H9 (cell line): ENCODE measurements at regions not wholly inside any gene's neighbourhood (a gene's known extent, or its start where the extent isn't known, plus 50 kb on each side); places are given as distances from the start of the nearest gene placed in this dataset.

Experiments used
- DNase-seq: peaks from one replicate; pipeline ENCODE4 v3.0.0-alpha.2; 2017
- H2AFZ ChIP-seq: one replicate; pipeline ENCODE4 v1.6.1; 2013; ENCODE audit warnings: mild to moderate bottlenecking, low read length, control low read depth, moderate library complexity
- H2AK5ac ChIP-seq: 2 replicates; pipeline ENCODE4 v1.6.1; 2013; ENCODE audit warnings: low read length, control low read depth, mixed read lengths; ENCODE audit not compliant: insufficient read length
- H2BK120ac ChIP-seq: one replicate; pipeline ENCODE4 v1.6.1; 2013; ENCODE audit warnings: low read depth, mild to moderate bottlenecking, low read length, control low read depth, inconsistent platforms; ENCODE audit not compliant: poor library complexity, severe bottlenecking
- H2BK12ac ChIP-seq: 2 replicates; pipeline ENCODE4 v1.6.1; 2013; ENCODE audit warnings: low read length, control low read depth, mixed read lengths, low read depth; ENCODE audit not compliant: insufficient read length
- H2BK15ac ChIP-seq: 2 replicates; pipeline ENCODE4 v1.6.1; 2013; ENCODE audit warnings: low read depth, low read length, control low read depth
- H2BK20ac ChIP-seq: one replicate; pipeline ENCODE4 v1.6.1; 2013; ENCODE audit warnings: low read depth, mild to moderate bottlenecking, low read length, control low read depth, inconsistent platforms; ENCODE audit not compliant: poor library complexity, severe bottlenecking
- H2BK5ac ChIP-seq: 2 replicates; pipeline ENCODE4 v1.6.1; 2013; ENCODE audit warnings: low read length, control low read depth, mixed read lengths; ENCODE audit not compliant: insufficient read length
- H3K14ac ChIP-seq: 2 replicates; pipeline ENCODE4 v1.6.1; 2013; ENCODE audit warnings: low read length, control low read depth; ENCODE audit not compliant: insufficient read depth
- H3K18ac ChIP-seq: 2 replicates; pipeline ENCODE4 v1.6.1; 2013; ENCODE audit warnings: low read depth, mild to moderate bottlenecking, mixed read lengths, low read length, control low read depth; ENCODE audit not compliant: insufficient read length
- H3K23ac ChIP-seq: 2 replicates; pipeline ENCODE4 v1.6.1; 2013; ENCODE audit warnings: low read length, control low read depth, mixed read lengths, low read depth; ENCODE audit not compliant: insufficient read length
- H3K23me2 ChIP-seq: 2 replicates; pipeline ENCODE4 v1.6.1; 2013; ENCODE audit warnings: low read depth, mild to moderate bottlenecking, mixed read lengths, low read length, control low read depth; ENCODE audit not compliant: insufficient read length, poor library complexity, severe bottlenecking
- H3K27ac ChIP-seq: 2 replicates; pipeline ENCODE4 v1.5.1; 2013; ENCODE audit warnings: low read length, control low read depth, mixed read lengths, low read depth; ENCODE audit not compliant: insufficient read length
- H3K27me3 ChIP-seq: 2 replicates; pipeline ENCODE4 v1.6.1; 2013; ENCODE audit warnings: low read length, control low read depth, inconsistent platforms; ENCODE audit not compliant: insufficient read depth
- H3K4ac ChIP-seq: 2 replicates; pipeline ENCODE4 v1.6.1; 2013; ENCODE audit warnings: low read depth, mild to moderate bottlenecking, control low read depth, inconsistent platforms, low read length, moderate library complexity
- H3K4me1 ChIP-seq: 2 replicates; pipeline ENCODE4 v1.6.1; 2013; ENCODE audit warnings: low read length, control low read depth, inconsistent platforms; ENCODE audit not compliant: insufficient read depth
- H3K4me2 ChIP-seq: 2 replicates; pipeline ENCODE4 v1.6.1; 2013; ENCODE audit warnings: low read length, control low read depth, mixed read lengths; ENCODE audit not compliant: insufficient read length, insufficient read depth
- H3K56ac ChIP-seq: 2 replicates; pipeline ENCODE4 v1.6.1; 2013; ENCODE audit warnings: low read depth, mild to moderate bottlenecking, mixed read lengths, low read length, control low read depth; ENCODE audit not compliant: insufficient read length
- H3K79me1 ChIP-seq: 2 replicates; pipeline ENCODE4 v1.6.1; 2013; ENCODE audit warnings: low read depth, mild to moderate bottlenecking, moderate library complexity, low read length, control low read depth, inconsistent platforms; ENCODE audit not compliant: insufficient read depth, poor library complexity, severe bottlenecking
- H3K79me2 ChIP-seq: 2 replicates; pipeline ENCODE4 v1.6.1; 2013; ENCODE audit warnings: low read length, control low read depth, inconsistent platforms; ENCODE audit not compliant: insufficient read depth
- H3K9ac ChIP-seq: 2 replicates; pipeline ENCODE4 v1.6.1; 2013; ENCODE audit warnings: low read length, control low read depth, mixed read lengths; ENCODE audit not compliant: insufficient read length; ENCODE audit errors: extremely low read depth
- H3K9me3 ChIP-seq: one replicate; pipeline ENCODE4 v1.6.1; 2013; ENCODE audit warnings: low read depth, low read length, inconsistent platforms; ENCODE audit not compliant: control insufficient read depth
- H3T11ph ChIP-seq: one replicate; pipeline ENCODE4 v1.6.1; 2013; ENCODE audit warnings: mild to moderate bottlenecking, low read length, control low read depth, inconsistent platforms
- H4K20me1 ChIP-seq: one replicate; pipeline ENCODE4 v1.6.1; 2013; ENCODE audit not compliant: control insufficient read depth, insufficient read length, insufficient read depth
- H4K5ac ChIP-seq: 2 replicates; pipeline ENCODE4 v1.6.1; 2013; ENCODE audit warnings: low read depth, mild to moderate bottlenecking, mixed read lengths, low read length, control low read depth; ENCODE audit not compliant: insufficient read length
- H4K8ac ChIP-seq: replicated peaks from 2 replicates; pipeline ENCODE4 v1.6.1; 2013; ENCODE audit warnings: low read length, control low read depth, mixed read lengths, low read depth; ENCODE audit not compliant: insufficient read length
- H4K91ac ChIP-seq: 2 replicates; pipeline ENCODE4 v1.6.1; 2013; ENCODE audit warnings: low read depth, mild to moderate bottlenecking, moderate library complexity, mixed read lengths, low read length, control low read depth; ENCODE audit not compliant: insufficient read length
- H3K27ac Mint-ChIP-seq, 3 experiments: 2 replicates in 2 of 3; 3 replicates in 1 of 3; pipeline ENCODE4 v1.8.0; 2020 to 2021; ENCODE audit warnings: mixed read lengths in 3 of 3, mild to moderate bottlenecking in 1 of 3, moderate library complexity in 1 of 3
- H3K27me3 Mint-ChIP-seq: 2 replicates; pipeline ENCODE4 v1.8.0; 2021; ENCODE audit warnings: low read depth, mild to moderate bottlenecking, moderate library complexity, mixed read lengths
- H3K36me3 Mint-ChIP-seq, 3 experiments: 2 replicates in 2 of 3; 3 replicates in 1 of 3; pipeline ENCODE4 v1.8.0; 2020 to 2021; ENCODE audit warnings: low read depth in 3 of 3, mixed read lengths in 3 of 3; ENCODE audit not compliant: insufficient read depth in 1 of 3
- H3K4me1 Mint-ChIP-seq, 2 experiments: 2 replicates each; pipeline ENCODE4 v1.8.0; 2020; ENCODE audit warnings: mixed read lengths in 2 of 2
- H3K4me3 Mint-ChIP-seq, 2 experiments: 2 replicates in 1 of 2; 3 replicates in 1 of 2; pipeline ENCODE4 v1.8.0; 2020 to 2021; ENCODE audit warnings: mild to moderate bottlenecking in 2 of 2, mixed read lengths in 2 of 2, moderate library complexity in 1 of 2
- H3K9me3 Mint-ChIP-seq, 2 experiments: 2 replicates in 1 of 2; 3 replicates in 1 of 2; pipeline ENCODE4 v1.8.0; 2020; ENCODE audit warnings: mild to moderate bottlenecking in 2 of 2, mixed read lengths in 2 of 2, moderate library complexity in 1 of 2
- CTCF ChIP-seq: fragments of 200-600 bp; sonication (generic); conservative IDR thresholded peaks from 3 replicates; pipeline ENCODE4 v1.8.0; 2021; ENCODE audit warnings: antibody characterized with exemption, mild to moderate bottlenecking
- WGBS: extraction: QIAGEN DNeasy Blood & Tissue Kit; methylation state at CpG from one replicate; pipeline ENCODE4 v1.1.7; 2013; ENCODE audit warnings: missing lambda C conversion rate, low lambda C conversion rate, mixed read lengths; ENCODE audit not compliant: insufficient read length; ENCODE audit errors: extremely low coverage; 5-methylcytosine and 5-hydroxymethylcytosine counted together

DNA sequence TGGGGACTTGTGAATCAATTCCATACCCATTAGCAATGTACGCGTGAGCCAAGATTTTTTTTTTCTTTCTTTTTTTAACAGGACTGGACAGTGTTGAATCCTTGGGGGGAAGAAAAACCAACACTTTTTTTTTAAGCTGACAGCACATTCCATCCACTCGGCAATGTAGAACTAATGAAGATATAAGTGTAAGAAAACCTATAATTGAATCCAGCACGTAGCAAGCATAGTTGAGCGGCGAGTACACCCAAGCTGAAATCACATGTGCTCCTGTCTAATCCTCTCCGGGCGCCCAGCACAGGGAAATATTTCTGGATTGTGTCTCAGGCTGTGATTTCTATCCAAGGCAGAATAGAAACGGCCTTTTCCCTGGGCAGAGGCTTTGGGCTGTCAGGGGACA, 118.2 kb downstream of the BOD1 start:
- Histone ChIP-seq H3K23ac (no peak overlapping the region), H3K27ac (no peak overlapping the region), H3K4me2 (no peak overlapping the region), H3K14ac (no peak overlapping the region), H3K56ac (no peak overlapping the region), H3T11ph (no peak overlapping the region), H2BK120ac (no peak overlapping the region), H4K5ac (no peak overlapping the region), H4K91ac (no peak overlapping the region), H3K79me1 (no peaks in the 10 kb centered on the region), H4K20me1 (no peaks in the 10 kb centered on the region), H2AK5ac (no peak overlapping the region), H2BK20ac (no peak overlapping the region), H2BK15ac (no peak overlapping the region), H3K4ac (no peak overlapping the region), H2AFZ (no peak overlapping the region), H3K23me2 (peaks cover 4% of the 10 kb centered on the region), H3K27me3 (no peaks in the 10 kb centered on the region), H3K4me1 (peaks cover 2% of the 10 kb centered on the region; the same call in 1 of the 2 replicates), H2BK12ac (no peak overlapping the region), H4K8ac (no peak overlapping the region), H3K18ac (no peak overlapping the region), H3K9ac (no peak overlapping the region), H2BK5ac (no peak overlapping the region), H3K79me2 (no peaks in the 10 kb centered on the region), H3K9me3 (no peaks in the 10 kb centered on the region)
- Mint-ChIP-seq H3K27me3 (peaks cover 4% of the 10 kb centered on the region), H3K36me3 (no peaks in the 10 kb centered on the region), H3K4me3 (no peak overlapping the region), H3K9me3 (peaks cover 0 to 6% of the 10 kb centered on the region in 2 experiments; a peak in 1 of 5 replicates), H3K27ac (no peak overlapping the region), H3K4me1 (peaks cover 10 to 15% of the 10 kb centered on the region in 2 experiments)
- no CpG with 5 or more reads among the region's 9 CpGs for WGBS
- TF ChIP-seq CTCF = no peak
- DNase-seq = no peak
